HG02610 (cell line): ENCODE measurements at regions not wholly inside any gene's neighbourhood (a gene's known extent, or its start where the extent isn't known, plus 50 kb on each side); places are given as distances from the start of the nearest gene placed in this dataset.

Source experiments
- ATAC-seq: cut with Tn5 transposase; IDR thresholded peaks from one replicate; pipeline ENCODE4 v1.9.1; 2021; ENCODE audit warnings: mild to moderate bottlenecking, moderate library complexity; ENCODE audit not compliant: unreplicated experiment

GRCh38 chr13:80040196-80040980, 300.5 kb downstream of the SPRY2 start:
- no peak for ATAC-seq

GRCh38 chr13:80039000-80039399, 301.9 kb downstream of the SPRY2 start:
- peak; percentile 71 for ATAC-seq

- no peak for ATAC-seq
These were observed 302.6 kb downstream of the SPRY2 start for GRCh38 chr13:80038371-80038770.

- ATAC-seq = peak; percentile 78
These were observed 303.4 kb downstream of the SPRY2 start for GRCh38 chr13:80037505-80037888.

- peak; percentile 51 for ATAC-seq
These were observed 304.0 kb downstream of the SPRY2 start for GRCh38 chr13:80036845-80037504.

- ATAC-seq = no peak
These were observed 305.8 kb downstream of the SPRY2 start for GRCh38 chr13:80035096-80035495.

- no peak for ATAC-seq
These were observed 307.0 kb downstream of the SPRY2 start for GRCh38 chr13:80033951-80034350.

GRCh38 chr13:80033286-80033685, 307.6 kb downstream of the SPRY2 start:
- ATAC-seq = no peak

GRCh38 chr13:80030491-80030890, 310.4 kb downstream of the SPRY2 start:
- no peak for ATAC-seq

GRCh38 chr13:80029170-80029569, 311.8 kb downstream of the SPRY2 start:
- no peak for ATAC-seq

GRCh38 chr13:80022146-80022545, 318.8 kb downstream of the SPRY2 start:
- ATAC-seq = no peak

- ATAC-seq = peak; percentile 67
These were observed 328.7 kb downstream of the SPRY2 start for GRCh38 chr13:80012251-80012650.

- no peak for ATAC-seq
These were observed 329.3 kb downstream of the SPRY2 start for GRCh38 chr13:80011448-80012212.

- ATAC-seq = no peak
These were observed 330.1 kb downstream of the SPRY2 start for GRCh38 chr13:80010846-80011245.

GRCh38 chr13:80010286-80010831, 330.6 kb downstream of the SPRY2 start:
- no peak for ATAC-seq

GRCh38 chr13:80009760-80010159, 331.2 kb downstream of the SPRY2 start:
- ATAC-seq = no peak

GRCh38 chr13:80006940-80007339, 334.0 kb downstream of the SPRY2 start:
- no peak for ATAC-seq

GRCh38 chr13:80001510-80001842, 339.4 kb downstream of the SPRY2 start:
- ATAC-seq = no peak

- ATAC-seq = no peak
These were observed 340.0 kb downstream of the SPRY2 start for GRCh38 chr13:80000684-80001509.

GRCh38 chr13:79999601-80000000, 341.3 kb downstream of the SPRY2 start:
- no peak for ATAC-seq
